GM21390 (cell line): ENCODE measurements at regions not wholly inside any gene's neighbourhood (a gene's known extent, or its start where the extent isn't known, plus 50 kb on each side); places are given as distances from the start of the nearest gene placed in this dataset.
A peak's percentile ranks its signal among the peaks of the same experiment; 100 is the strongest.

Source experiments
- ATAC-seq: cut with Tn5 transposase; IDR thresholded peaks from one replicate; pipeline ENCODE4 v1.9.1; 2021; ENCODE audit not compliant: unreplicated experiment

GRCh38 chr13:72534951-72535640 is 192.3 kb downstream of the MZT1 start:
- no peak for ATAC-seq

GRCh38 chr13:72530471-72530870 is 197.0 kb downstream of the MZT1 start:
- ATAC-seq, result no peak

GRCh38 chr13:72527333-72527732 is 200.1 kb downstream of the MZT1 start:
- no peak for ATAC-seq

GRCh38 chr13:72523593-72523992 is 203.8 kb downstream of the MZT1 start:
- ATAC-seq, result no peak

- no peak for ATAC-seq
Observed at GRCh38 chr13:72523049-72523448, 204.4 kb downstream of the MZT1 start.

- no peak for ATAC-seq
Observed at GRCh38 chr13:72521940-72522661, 205.3 kb downstream of the MZT1 start.

GRCh38 chr13:72514146-72514545 is 213.3 kb downstream of the MZT1 start:
- ATAC-seq, result no peak

- ATAC-seq, result no peak
Observed at GRCh38 chr13:72508392-72508791, 219.0 kb downstream of the MZT1 start.

- no peak for ATAC-seq
Observed at GRCh38 chr13:72507416-72508199, 219.8 kb downstream of the MZT1 start.

GRCh38 chr13:72506706-72507105 is 220.7 kb downstream of the MZT1 start:
- ATAC-seq, result no peak

GRCh38 chr13:72505376-72505775 is 222.1 kb downstream of the MZT1 start:
- ATAC-seq, result no peak

GRCh38 chr13:72504131-72504841 is 223.1 kb downstream of the MZT1 start:
- ATAC-seq, result no peak

- ATAC-seq, result no peak
Observed at GRCh38 chr13:72500851-72501250, 226.6 kb downstream of the MZT1 start.

GRCh38 chr13:72495681-72496080 is 231.7 kb downstream of the MZT1 start:
- no peak for ATAC-seq

- ATAC-seq, result no peak
Observed at GRCh38 chr13:72489751-72490150, 237.7 kb downstream of the MZT1 start.

GRCh38 chr13:72473321-72473720 is 254.1 kb downstream of the MZT1 start:
- ATAC-seq, result no peak

GRCh38 chr13:72469906-72470305 is 257.5 kb downstream of the MZT1 start:
- ATAC-seq, result no peak

- no peak for ATAC-seq
Observed at GRCh38 chr13:72463561-72463960, 263.9 kb downstream of the MZT1 start.

- ATAC-seq, result no peak
Observed at GRCh38 chr13:72462726-72463125, 264.7 kb downstream of the MZT1 start.

- no peak for ATAC-seq
Observed at GRCh38 chr13:72462166-72462565, 265.3 kb downstream of the MZT1 start.

- peak; percentile 74 for ATAC-seq
Observed at GRCh38 chr13:72458701-72459100, 268.7 kb downstream of the MZT1 start.
